A673 (cell line): ENCODE measurements at regions not wholly inside any gene's neighbourhood (a gene's known extent, or its start where the extent isn't known, plus 50 kb on each side); places are given as distances from the start of the nearest gene placed in this dataset.

Source experiments
- BruUV-seq: library from RNA; stranded (reverse); fragments of 400-500 nt; replicated peaks from 2 replicates; lab custom pipeline; 2021; lab: Mats Ljungman, UMichigan
- CTCF ChIA-PET: fragments of 300-600 bp; sonication (Branson Sonifier 250); formaldehyde crosslinking; loops from one replicate; lab custom pipeline; 2022; ENCODE audit warnings: antibody characterized with exemption; lab: Charles Lee
- POLR2A ChIA-PET: fragments of 300-600 bp; sonication (Branson Sonifier 250); formaldehyde crosslinking; loops from one replicate; lab custom pipeline; 2022; ENCODE audit warnings: antibody characterized with exemption; ENCODE audit not compliant: low non-redundant PET; lab: Charles Lee
- DNase-seq: peaks from one replicate; pipeline ENCODE4 v3.0.0-alpha.2; 2015; ENCODE audit warnings: low spot score
- H3K27ac ChIP-seq: fragments of 200-600 bp; sonication (generic); 2 replicates; pipeline ENCODE4 v1.5.1; 2016; ENCODE audit warnings: mixed run types, low read depth, mild to moderate bottlenecking, mixed read lengths, antibody characterized with exemption, low read length; ENCODE audit not compliant: poor library complexity, severe bottlenecking
- H3K27me3 ChIP-seq: fragments of 200-600 bp; sonication (generic); replicated peaks from 2 replicates; pipeline ENCODE4 v1.6.1; 2017; ENCODE audit warnings: mixed run types, low read depth, mild to moderate bottlenecking, mixed read lengths, antibody characterized with exemption, low read length; ENCODE audit not compliant: insufficient read depth, poor library complexity
- H3K36me3 ChIP-seq: fragments of 200-600 bp; sonication (generic); 2 replicates; pipeline ENCODE4 v1.6.1; 2016; ENCODE audit warnings: mixed run types, mild to moderate bottlenecking, mixed read lengths, antibody characterized with exemption, low read length; ENCODE audit not compliant: insufficient read depth, poor library complexity, severe bottlenecking
- H3K4me1 ChIP-seq: fragments of 200-600 bp; sonication (generic); 2 replicates; pipeline ENCODE4 v1.6.1; 2017; ENCODE audit warnings: mixed run types, mild to moderate bottlenecking, mixed read lengths, antibody characterized with exemption, low read length; ENCODE audit not compliant: insufficient read depth, poor library complexity, severe bottlenecking
- H3K4me3 ChIP-seq: fragments of 200-600 bp; sonication (generic); 2 replicates; pipeline ENCODE4 v1.5.1; 2016; ENCODE audit warnings: low read depth, mixed run types, mild to moderate bottlenecking, mixed read lengths, low read length; ENCODE audit not compliant: poor library complexity, severe bottlenecking
- H3K9me3 ChIP-seq: fragments of 200-600 bp; sonication (generic); 2 replicates; pipeline ENCODE4 v1.6.1; 2016; ENCODE audit warnings: mixed run types, low read depth, mild to moderate bottlenecking, mixed read lengths, antibody characterized with exemption, low read length; ENCODE audit not compliant: poor library complexity, severe bottlenecking
- EZH2 ChIP-seq: fragments of 200-600 bp; sonication (generic); IDR thresholded peaks from 2 replicates; pipeline ENCODE4 v1.6.1; 2017; ENCODE audit warnings: borderline replicate concordance, low read depth, mild to moderate bottlenecking, mixed read lengths, antibody characterized with exemption, low read length; ENCODE audit not compliant: poor library complexity, severe bottlenecking
- intact Hi-C: fragments of 100-400 bp; cut with micrococcal nuclease; formaldehyde crosslinking; loops from one replicate; pipeline ENCODE4 v1.10.0; 2022; ENCODE audit not compliant: unreplicated experiment
- TF ChIP-seq, protein P1 (sequence below): fragments of 300-800, 200-600 bp; sonication (generic); conservative IDR thresholded peaks from 2 replicates; pipeline ENCODE4 v1.5.1; 2017; ENCODE audit warnings: low read depth, mild to moderate bottlenecking, antibody characterized with exemption, low read length, moderate library complexity, mixed read lengths

DNA sequence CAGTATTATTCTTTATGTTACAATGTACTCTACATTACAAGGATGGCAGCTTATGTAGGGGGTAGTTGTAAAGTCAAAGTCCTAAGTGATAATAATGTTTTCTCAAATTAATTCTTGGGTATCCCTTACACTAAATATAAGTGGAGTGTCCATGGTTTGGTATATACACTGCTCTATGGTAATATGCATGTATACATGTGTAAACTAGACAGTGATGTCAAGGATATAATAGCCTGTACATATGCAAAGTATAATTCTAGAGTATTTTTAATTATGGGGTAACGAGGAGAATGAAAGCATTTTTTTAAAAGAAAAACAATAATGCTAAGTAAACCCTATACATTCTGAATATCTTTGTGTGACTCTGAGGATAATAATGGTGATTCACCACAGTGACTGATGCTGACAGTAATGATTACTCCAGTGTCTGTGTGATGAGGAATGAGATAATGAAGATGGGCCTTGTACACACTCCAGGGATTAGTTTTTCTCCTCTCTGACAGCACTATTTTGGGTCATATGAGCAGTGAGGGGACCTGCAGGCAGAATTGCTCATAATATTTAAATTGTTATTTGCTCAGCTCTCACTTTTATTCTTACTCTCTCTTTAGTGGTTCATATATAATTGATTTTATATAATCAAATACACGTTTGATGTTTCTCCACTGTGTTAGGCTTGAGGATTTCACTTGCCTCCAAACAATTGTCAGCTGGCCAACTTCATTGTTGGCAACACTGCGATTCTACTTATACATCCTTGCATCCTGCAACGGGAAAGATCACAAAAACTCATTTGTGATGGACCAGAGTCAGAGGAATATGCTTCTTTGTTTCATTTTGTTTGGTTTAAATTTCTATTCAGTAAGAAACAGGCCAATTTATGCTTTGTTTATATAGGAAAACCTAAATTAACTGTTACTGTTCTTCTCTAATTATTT is 88.2 kb downstream of the NREP start:
- no peak overlapping the region for H3K4me3 ChIP-seq
- CTCF ChIA-PET = no interaction called here
- H3K4me1 ChIP-seq = no peaks in the 10 kb centered on the region

DNA sequence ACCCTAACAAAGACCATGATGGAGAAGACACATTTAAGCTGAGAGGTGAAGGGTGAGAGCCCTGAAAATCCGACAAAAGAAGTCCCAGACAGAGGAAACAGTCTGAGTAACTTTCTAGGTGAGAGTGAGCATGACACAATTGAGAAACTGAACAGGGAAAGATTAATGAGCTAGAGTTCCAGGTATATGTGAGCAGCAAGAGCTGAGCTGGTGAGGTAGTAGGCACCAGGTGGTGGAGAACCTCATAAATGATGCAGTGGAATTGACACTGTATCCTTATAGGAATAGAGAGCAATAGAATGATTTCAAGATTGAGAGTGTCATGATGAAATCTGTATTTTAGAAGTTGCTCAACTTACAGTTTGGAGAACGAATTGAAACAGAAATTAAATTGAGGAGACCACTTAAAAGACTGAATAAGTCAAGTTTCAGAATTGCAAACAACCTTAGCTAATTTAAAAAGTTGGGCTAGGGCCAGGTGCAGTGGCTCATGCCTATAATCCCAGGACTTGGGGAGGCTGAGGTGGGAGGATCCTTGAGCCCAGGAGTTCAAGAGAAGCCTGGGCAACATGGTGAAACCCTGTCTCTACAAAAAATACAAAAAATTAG is 89.8 kb downstream of the NREP start:
- ChIA-PET CTCF (no interaction called here), POLR2A (no interaction called here)
- no peaks in the 10 kb centered on the region for H3K4me1 ChIP-seq
- no peak overlapping the region for H3K27ac ChIP-seq
- no TSS peak for BruUV-seq
- no peak overlapping the region for H3K4me3 ChIP-seq
- H3K36me3 ChIP-seq = no peaks in the 10 kb centered on the region
- H3K27me3 ChIP-seq = no peaks in the 10 kb centered on the region
- intact Hi-C loops = no loop called here
- TF ChIP-seq, protein P1, sequence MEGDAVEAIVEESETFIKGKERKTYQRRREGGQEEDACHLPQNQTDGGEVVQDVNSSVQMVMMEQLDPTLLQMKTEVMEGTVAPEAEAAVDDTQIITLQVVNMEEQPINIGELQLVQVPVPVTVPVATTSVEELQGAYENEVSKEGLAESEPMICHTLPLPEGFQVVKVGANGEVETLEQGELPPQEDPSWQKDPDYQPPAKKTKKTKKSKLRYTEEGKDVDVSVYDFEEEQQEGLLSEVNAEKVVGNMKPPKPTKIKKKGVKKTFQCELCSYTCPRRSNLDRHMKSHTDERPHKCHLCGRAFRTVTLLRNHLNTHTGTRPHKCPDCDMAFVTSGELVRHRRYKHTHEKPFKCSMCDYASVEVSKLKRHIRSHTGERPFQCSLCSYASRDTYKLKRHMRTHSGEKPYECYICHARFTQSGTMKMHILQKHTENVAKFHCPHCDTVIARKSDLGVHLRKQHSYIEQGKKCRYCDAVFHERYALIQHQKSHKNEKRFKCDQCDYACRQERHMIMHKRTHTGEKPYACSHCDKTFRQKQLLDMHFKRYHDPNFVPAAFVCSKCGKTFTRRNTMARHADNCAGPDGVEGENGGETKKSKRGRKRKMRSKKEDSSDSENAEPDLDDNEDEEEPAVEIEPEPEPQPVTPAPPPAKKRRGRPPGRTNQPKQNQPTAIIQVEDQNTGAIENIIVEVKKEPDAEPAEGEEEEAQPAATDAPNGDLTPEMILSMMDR = no peak
- TF ChIP-seq EZH2 = no peak
- no peaks in the 10 kb centered on the region for H3K9me3 ChIP-seq
- no peak for DNase-seq

More for the DNA sequence above, 88.2 kb downstream of the NREP start:
- intact Hi-C loops = no loop called here
- no peaks in the 10 kb centered on the region for H3K27me3 ChIP-seq
- no peak overlapping the region for H3K27ac ChIP-seq
- H3K36me3 ChIP-seq = no peaks in the 10 kb centered on the region
- POLR2A ChIA-PET = no interaction called here
- no peaks in the 10 kb centered on the region for H3K9me3 ChIP-seq
- no peak for TF ChIP-seq EZH2
- TF ChIP-seq, protein P1 = no peak
- no peak for DNase-seq
- no TSS peak for BruUV-seq

DNA sequence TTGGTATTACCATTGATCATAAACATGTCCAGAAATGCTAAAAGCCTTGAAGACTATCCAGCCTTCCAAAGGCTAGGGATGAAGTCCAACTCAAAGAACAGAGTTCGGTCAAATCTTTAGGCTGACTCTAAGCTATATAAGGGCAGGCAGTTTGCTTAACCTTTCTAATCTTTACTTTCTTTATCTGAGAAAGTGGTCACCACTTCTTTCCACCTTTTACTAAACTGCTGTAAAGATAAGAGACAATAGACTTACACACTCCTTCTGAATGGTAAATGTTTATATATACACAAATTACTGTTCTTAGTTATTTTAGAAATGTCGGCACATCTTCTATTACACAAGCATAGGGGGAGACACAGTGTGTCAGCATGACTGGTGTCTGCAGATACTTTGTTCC is 100.4 kb downstream of the NREP start:
- CTCF ChIA-PET = no interaction called here
- no peaks in the 10 kb centered on the region for H3K36me3 ChIP-seq
- H3K4me3 ChIP-seq = no peak overlapping the region
- no peaks in the 10 kb centered on the region for H3K4me1 ChIP-seq
- intact Hi-C loops = no loop called here
- BruUV-seq = no TSS peak
- TF ChIP-seq EZH2 = no peak
- TF ChIP-seq, protein P1 = no peak
- no peak for DNase-seq
- H3K27me3 ChIP-seq = no peaks in the 10 kb centered on the region
- H3K27ac ChIP-seq = no peak overlapping the region
- H3K9me3 ChIP-seq = no peaks in the 10 kb centered on the region
- POLR2A ChIA-PET = no interaction called here
